Osteocyte (in vitro differentiated cells): ENCODE measurements at regions not wholly inside any gene's neighbourhood (a gene's known extent, or its start where the extent isn't known, plus 50 kb on each side); places are given as distances from the start of the nearest gene placed in this dataset.
"Not testable (repeated sequence)": the region's sequence is repeated elsewhere in the genome, so short reads cannot be mapped to it uniquely, and the experiment has no call there.

ENCODE experiments used
- DNase-seq: peaks from one replicate; pipeline ENCODE4 v3.0.0; 2021; ENCODE audit warnings: mixed read lengths; ENCODE audit not compliant: unreplicated experiment; ENCODE audit errors: extremely low spot score
- H3K27ac Mint-ChIP-seq: one replicate; pipeline ENCODE4 v1.8.0; 2021; ENCODE audit warnings: mild to moderate bottlenecking, mixed read lengths; ENCODE audit not compliant: unreplicated experiment
- H3K27me3 Mint-ChIP-seq: one replicate; pipeline ENCODE4 v1.8.0; 2021; ENCODE audit warnings: mixed read lengths; ENCODE audit not compliant: unreplicated experiment
- H3K36me3 Mint-ChIP-seq: one replicate; pipeline ENCODE4 v1.8.0; 2021; ENCODE audit warnings: mixed read lengths; ENCODE audit not compliant: unreplicated experiment
- H3K4me1 Mint-ChIP-seq: one replicate; pipeline ENCODE4 v1.8.0; 2021; ENCODE audit warnings: mixed read lengths; ENCODE audit not compliant: unreplicated experiment
- H3K4me3 Mint-ChIP-seq: one replicate; pipeline ENCODE4 v1.8.0; 2021; ENCODE audit warnings: mild to moderate bottlenecking, moderate library complexity, mixed read lengths; ENCODE audit not compliant: unreplicated experiment
- H3K9me3 Mint-ChIP-seq: one replicate; pipeline ENCODE4 v1.8.0; 2021; ENCODE audit warnings: mixed read lengths; ENCODE audit not compliant: unreplicated experiment
- CTCF ChIP-seq: fragments of 200-600 bp; sonication (generic); IDR thresholded peaks from 2 replicates; pipeline ENCODE4 v1.5.0; 2021; ENCODE audit warnings: antibody characterized with exemption, mild to moderate bottlenecking, moderate library complexity

DNA sequence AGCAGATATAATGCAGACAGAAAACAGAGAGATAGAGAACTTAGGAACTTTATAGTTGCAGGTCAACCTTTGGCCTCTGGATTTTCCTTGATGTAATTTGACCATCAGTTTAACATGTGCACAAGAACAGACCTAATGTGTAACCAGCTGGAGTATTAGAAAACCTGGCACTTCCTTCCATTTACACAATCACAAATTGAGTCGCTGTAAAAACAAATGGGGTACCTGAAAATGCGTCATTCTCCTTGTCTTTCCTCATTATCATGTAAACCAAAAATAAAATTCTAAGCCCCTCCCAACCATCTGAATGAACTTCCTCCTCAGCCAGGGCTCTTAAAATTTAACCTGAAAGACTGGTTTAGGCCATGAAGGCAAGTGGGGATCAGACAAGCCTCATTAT lies 358.4 kb upstream of the MAGEB16 start:
- H3K4me3 Mint-ChIP-seq = no peak overlapping the region
- no peaks in the 10 kb centered on the region for H3K27me3 Mint-ChIP-seq
- DNase-seq = no peak
- no peak overlapping the region for H3K27ac Mint-ChIP-seq
- no peaks in the 10 kb centered on the region for H3K36me3 Mint-ChIP-seq
- peaks cover 32% of the 10 kb centered on the region for H3K9me3 Mint-ChIP-seq
- TF ChIP-seq CTCF = no peak
- H3K4me1 Mint-ChIP-seq = no peaks in the 10 kb centered on the region

GRCh38 chrX:35442421-35442820 lies 355.7 kb upstream of the MAGEB16 start:
- no peak overlapping the region for H3K27ac Mint-ChIP-seq
- H3K36me3 Mint-ChIP-seq = no peaks in the 10 kb centered on the region
- H3K27me3 Mint-ChIP-seq = no peaks in the 10 kb centered on the region
- no peaks in the 10 kb centered on the region for H3K4me1 Mint-ChIP-seq
- peaks cover 26% of the 10 kb centered on the region for H3K9me3 Mint-ChIP-seq
- H3K4me3 Mint-ChIP-seq = no peak overlapping the region
- no peak for TF ChIP-seq CTCF
- no peak for DNase-seq

- not testable (repeated sequence) for H3K4me1 Mint-ChIP-seq, H3K27me3 Mint-ChIP-seq, H3K27ac Mint-ChIP-seq, H3K4me3 Mint-ChIP-seq, H3K36me3 Mint-ChIP-seq, DNase-seq
- peaks cover 26% of the 10 kb centered on the region for H3K9me3 Mint-ChIP-seq
These were observed 355.0 kb upstream of the MAGEB16 start for GRCh38 chrX:35443091-35443582.

GRCh38 chrX:35444671-35445355 lies 353.3 kb upstream of the MAGEB16 start:
- H3K27ac Mint-ChIP-seq = no peak overlapping the region
- no peaks in the 10 kb centered on the region for H3K36me3 Mint-ChIP-seq
- no peak for TF ChIP-seq CTCF
- H3K27me3 Mint-ChIP-seq = no peaks in the 10 kb centered on the region
- H3K4me1 Mint-ChIP-seq = no peaks in the 10 kb centered on the region
- peaks cover 14% of the 10 kb centered on the region for H3K9me3 Mint-ChIP-seq
- no peak overlapping the region for H3K4me3 Mint-ChIP-seq
- DNase-seq = no peak

DNA sequence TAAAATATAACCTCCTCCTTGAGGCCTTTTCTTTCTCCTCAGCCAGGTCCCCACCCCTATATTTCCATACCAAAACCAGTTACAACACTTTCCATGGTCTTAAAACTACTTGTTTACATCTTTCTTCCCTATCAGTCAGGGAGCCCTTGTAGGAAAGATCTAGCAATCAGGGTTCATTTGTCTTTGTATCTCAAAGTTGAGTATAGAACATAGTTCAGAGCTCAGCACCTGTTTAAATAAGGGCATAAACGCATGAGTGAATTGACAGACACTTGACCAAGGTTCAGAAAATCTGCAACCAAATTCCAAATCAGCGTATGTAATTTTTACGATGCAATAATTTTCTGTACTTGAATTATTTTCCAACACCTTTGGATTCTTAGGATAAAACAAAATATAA lies 352.2 kb upstream of the MAGEB16 start:
- H3K4me1 Mint-ChIP-seq = no peaks in the 10 kb centered on the region
- TF ChIP-seq CTCF = no peak

More for the DNA sequence above, 352.2 kb upstream of the MAGEB16 start:
- Mint-ChIP-seq H3K9me3 (peaks cover 4% of the 10 kb centered on the region), H3K27ac (no peak overlapping the region), H3K4me3 (no peak overlapping the region), H3K27me3 (no peaks in the 10 kb centered on the region), H3K36me3 (no peaks in the 10 kb centered on the region)
- DNase-seq = no peak
